ENCODE measurements at regions not wholly inside any gene's neighbourhood (a gene's known extent, or its start where the extent isn't known, plus 50 kb on each side); places are given as distances from the start of the nearest gene placed in this dataset.

GRCh38 chr15:57878573-57878972 lies 172.1 kb downstream of the POLR2M start:
- Histone ChIP-seq H3K36me3 (replicated peaks in 1 of 2; ENCODE audit: control insufficient read depth in 1 of 2, insufficient read depth in 2 of 2, low read length in 2 of 2) (no peaks in the 10 kb centered on the region), H3K4me1 (ENCODE audit: control insufficient read depth in 1 of 2, insufficient read depth in 2 of 2, low read length in 2 of 2) (no peaks in the 10 kb centered on the region), H3K79me2 (ENCODE audit: insufficient read depth, low read length) (no peaks in the 10 kb centered on the region), H4K20me1 (ENCODE audit: insufficient read depth, low read length) (no peaks in the 10 kb centered on the region), H2AFZ (ENCODE audit: insufficient read depth, low read depth, low read length, poor library complexity, severe bottlenecking) (no peak overlapping the region), H3K4me3 (replicated peaks in 1 of 3; ENCODE audit: low read depth in 2 of 3, low read length in 3 of 3) (no peak overlapping the region), H3K4me2 (replicated peaks; ENCODE audit: extremely low read depth, low read length, poor library complexity, severe bottlenecking) (no peak overlapping the region), H3K27me3 (ENCODE audit: control insufficient read depth in 2 of 2, insufficient read depth in 2 of 2, low read length in 2 of 2) (peaks cover 0 to 8% of the 10 kb centered on the region in 2 donors), H3K9ac (ENCODE audit: insufficient read depth, low read length, poor library complexity, severe bottlenecking) (no peak overlapping the region), H3K9me3 (replicated peaks in 1 of 2; ENCODE audit: control insufficient read depth in 1 of 2, insufficient read depth in 1 of 2, low read length in 2 of 2) (peaks cover 9 to 11% of the 10 kb centered on the region in 2 donors), H3K27ac (ENCODE audit: low read depth in 1 of 2, low read length in 2 of 2) (no peak overlapping the region)
- Mint-ChIP-seq H3K27ac (no peak overlapping the region), H3K4me1 (no peaks in the 10 kb centered on the region), H3K36me3 (no peaks in the 10 kb centered on the region), H3K4me3 (no peak overlapping the region), H3K27me3 (ENCODE audit: low read depth in 3 of 3) (peaks cover 5 to 17% (median 14%) of the 10 kb centered on the region in 3 donors), H3K9me3 (peaks cover 9 to 19% (median 14%) of the 10 kb centered on the region in 7 donors)
- TF ChIP-seq, protein P1, sequence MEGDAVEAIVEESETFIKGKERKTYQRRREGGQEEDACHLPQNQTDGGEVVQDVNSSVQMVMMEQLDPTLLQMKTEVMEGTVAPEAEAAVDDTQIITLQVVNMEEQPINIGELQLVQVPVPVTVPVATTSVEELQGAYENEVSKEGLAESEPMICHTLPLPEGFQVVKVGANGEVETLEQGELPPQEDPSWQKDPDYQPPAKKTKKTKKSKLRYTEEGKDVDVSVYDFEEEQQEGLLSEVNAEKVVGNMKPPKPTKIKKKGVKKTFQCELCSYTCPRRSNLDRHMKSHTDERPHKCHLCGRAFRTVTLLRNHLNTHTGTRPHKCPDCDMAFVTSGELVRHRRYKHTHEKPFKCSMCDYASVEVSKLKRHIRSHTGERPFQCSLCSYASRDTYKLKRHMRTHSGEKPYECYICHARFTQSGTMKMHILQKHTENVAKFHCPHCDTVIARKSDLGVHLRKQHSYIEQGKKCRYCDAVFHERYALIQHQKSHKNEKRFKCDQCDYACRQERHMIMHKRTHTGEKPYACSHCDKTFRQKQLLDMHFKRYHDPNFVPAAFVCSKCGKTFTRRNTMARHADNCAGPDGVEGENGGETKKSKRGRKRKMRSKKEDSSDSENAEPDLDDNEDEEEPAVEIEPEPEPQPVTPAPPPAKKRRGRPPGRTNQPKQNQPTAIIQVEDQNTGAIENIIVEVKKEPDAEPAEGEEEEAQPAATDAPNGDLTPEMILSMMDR (IDR thresholded peaks at IDR 0.05): no peak
- intact Hi-C loops (cut with micrococcal nuclease): no loop called here
- DNase-seq: no peak
- WGBS (ENCODE audit: insufficient coverage): no CpG with 5 or more reads among the region's 2 CpGs

GRCh38 chr15:57881361-57881760 lies 174.8 kb downstream of the POLR2M start:
- no peaks in the 10 kb centered on the region for H3K79me2 ChIP-seq (ENCODE audit: insufficient read depth, low read length)
- no peak overlapping the region for H3K27ac ChIP-seq (ENCODE audit: low read depth in 1 of 2, low read length in 2 of 2)
- no peak overlapping the region for H3K4me2 ChIP-seq (replicated peaks; ENCODE audit: extremely low read depth, low read length, poor library complexity, severe bottlenecking)
- Mint-ChIP-seq H3K4me3 (no peak overlapping the region), H3K36me3 (no peaks in the 10 kb centered on the region), H3K4me1 (no peaks in the 10 kb centered on the region), H3K27ac (no peak overlapping the region), H3K9me3 (peaks cover 0 to 5% (median 1%) of the 10 kb centered on the region in 7 donors), H3K27me3 (ENCODE audit: low read depth in 3 of 3) (peaks cover 10 to 15% (median 15%) of the 10 kb centered on the region in 3 donors)
- H2AFZ ChIP-seq (ENCODE audit: insufficient read depth, low read depth, low read length, poor library complexity, severe bottlenecking): no peak overlapping the region
- peaks cover 0 to 8% of the 10 kb centered on the region in 2 donors for H3K27me3 ChIP-seq (ENCODE audit: control insufficient read depth in 2 of 2, insufficient read depth in 2 of 2, low read length in 2 of 2)
- no peaks in the 10 kb centered on the region for H4K20me1 ChIP-seq (ENCODE audit: insufficient read depth, low read length)
- H3K36me3 ChIP-seq (replicated peaks in 1 of 2; ENCODE audit: control insufficient read depth in 1 of 2, insufficient read depth in 2 of 2, low read length in 2 of 2): no peaks in the 10 kb centered on the region
- no peak overlapping the region for H3K4me3 ChIP-seq (replicated peaks in 1 of 3; ENCODE audit: low read depth in 2 of 3, low read length in 3 of 3)
- TF ChIP-seq, protein P1 (IDR thresholded peaks at IDR 0.05): no peak
- H3K9me3 ChIP-seq (replicated peaks in 1 of 2; ENCODE audit: control insufficient read depth in 1 of 2, insufficient read depth in 1 of 2, low read length in 2 of 2): no peaks in the 10 kb centered on the region
- 100% methylated on average over 1 of the region's 3 CpGs for whole genome bisulfite sequencing (ENCODE audit: insufficient coverage)
- no peak for DNase-seq
- no peak overlapping the region for H3K9ac ChIP-seq (ENCODE audit: insufficient read depth, low read length, poor library complexity, severe bottlenecking)
- intact Hi-C loops (cut with micrococcal nuclease): no loop called here
- H3K4me1 ChIP-seq (ENCODE audit: control insufficient read depth in 1 of 2, insufficient read depth in 2 of 2, low read length in 2 of 2): no peaks in the 10 kb centered on the region
